Stimulated activated CD4-positive, alpha-beta T cell treated with anti-CD3 and anti-CD28 coated beads, Interleukin-4, amount 100 ng/mL, for 1 hour (primary cell): ENCODE measurements at regions not wholly inside any gene's neighbourhood (a gene's known extent, or its start where the extent isn't known, plus 50 kb on each side); places are given as distances from the start of the nearest gene placed in this dataset.
"Not testable (repeated sequence)": the region's sequence is repeated elsewhere in the genome, so short reads cannot be mapped to it uniquely, and the experiment has no call there.

Experiments
- DNase-seq: peaks from one replicate; pipeline ENCODE4 v3.0.0-alpha.2; 2020

DNA sequence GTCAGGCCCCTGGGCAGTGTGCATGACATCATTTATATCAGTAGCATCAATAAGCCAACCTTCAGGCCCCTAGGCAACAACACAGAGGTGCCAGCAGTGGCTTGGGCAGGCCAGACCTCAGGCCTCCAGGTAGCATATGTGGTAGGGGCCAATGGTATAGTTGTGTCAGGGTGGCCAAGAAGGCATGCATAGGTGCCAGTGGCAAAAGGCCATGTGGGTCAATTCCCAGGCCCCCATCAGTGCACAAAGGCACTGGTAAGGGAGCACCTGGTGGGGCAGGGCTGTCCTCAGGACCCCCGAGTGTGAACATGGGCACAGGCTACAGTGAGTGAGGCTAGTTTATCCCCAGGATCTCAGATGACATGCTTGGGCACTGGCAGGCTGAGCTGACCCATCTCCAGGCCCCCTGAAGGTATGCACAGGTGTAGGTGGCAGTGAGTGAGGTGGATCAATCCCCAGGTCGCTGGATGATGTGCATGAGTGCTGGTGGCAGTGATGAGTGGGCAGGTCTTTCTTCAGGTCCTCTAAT, 244.1 kb upstream of the ZNF385D start:
- DNase-seq, result no peak

DNA sequence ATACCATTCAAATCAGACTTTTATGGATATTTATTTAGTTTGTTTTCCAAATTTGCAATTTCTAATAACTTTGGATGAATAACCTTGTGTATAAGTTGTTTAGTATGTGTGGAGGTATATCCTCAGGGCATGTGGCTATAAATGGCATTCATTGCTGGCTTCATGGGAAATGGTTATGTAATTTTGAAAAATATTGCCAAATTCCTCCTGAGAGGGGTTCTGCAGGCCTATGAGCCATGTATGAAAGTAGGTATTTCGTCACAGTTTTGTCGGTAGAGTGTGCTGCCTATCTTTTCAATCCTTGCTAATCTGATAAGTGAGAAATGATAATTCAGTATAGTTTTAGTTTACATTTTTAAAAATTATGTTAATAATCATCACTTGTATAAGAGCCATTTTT, 256.4 kb upstream of the ZNF385D start:
- no peak for DNase-seq

DNA sequence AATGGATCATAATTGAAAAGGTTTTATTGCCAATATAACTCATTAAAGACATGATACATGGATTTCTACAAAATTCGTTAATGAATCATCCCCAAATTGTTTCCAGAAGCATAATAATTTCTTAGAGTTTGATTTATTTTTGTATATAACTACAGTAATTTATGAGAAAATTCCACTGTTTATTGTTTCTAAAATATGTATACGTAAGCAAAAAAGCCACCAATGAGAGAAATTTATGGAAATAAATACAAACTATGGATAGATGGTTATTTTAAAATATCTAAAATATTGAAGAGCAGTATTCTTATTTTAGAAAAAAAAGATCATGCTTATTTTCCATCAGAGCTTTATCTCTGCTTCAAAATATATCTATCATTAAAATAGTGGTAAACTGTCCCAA, 260.0 kb upstream of the ZNF385D start:
- no peak for DNase-seq

DNA sequence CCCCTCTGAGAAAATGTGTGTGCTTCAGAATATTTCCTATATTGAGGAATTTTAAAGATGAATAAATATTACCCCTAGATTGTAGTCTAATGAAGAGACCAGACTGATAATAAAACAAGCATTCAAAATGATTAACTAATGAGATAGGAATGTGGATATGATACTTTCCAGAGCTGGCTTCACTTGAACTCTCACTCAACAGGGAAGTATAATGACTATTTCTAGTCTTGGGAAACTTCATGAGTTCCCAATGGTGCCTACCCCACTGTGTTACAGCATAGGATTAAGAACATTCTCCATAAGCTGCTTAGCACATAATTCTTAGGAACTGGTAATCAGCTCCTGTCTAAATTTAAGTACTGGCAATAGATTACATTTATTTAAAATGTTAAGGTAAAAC, 261.5 kb upstream of the ZNF385D start:
- DNase-seq, result no peak

DNA sequence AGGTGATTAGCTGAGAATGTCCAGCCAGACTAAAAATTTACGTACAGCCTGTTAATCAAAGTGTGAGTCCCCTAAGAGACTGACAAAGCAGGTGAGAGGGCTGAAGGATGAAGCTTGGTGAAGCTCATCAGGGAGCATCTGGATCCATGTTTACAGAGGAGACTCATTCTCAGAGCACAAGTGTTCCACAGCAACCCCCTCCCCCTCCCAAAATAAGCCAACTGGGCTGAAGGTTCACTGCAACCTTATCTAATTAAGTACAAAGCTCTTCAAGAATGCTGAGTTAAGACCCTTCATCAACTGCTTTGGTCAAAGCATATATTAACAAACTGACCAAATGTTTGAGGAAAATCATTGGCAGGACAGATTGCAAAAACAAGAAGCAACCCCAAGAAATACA, 262.6 kb upstream of the ZNF385D start:
- no peak for DNase-seq

DNA sequence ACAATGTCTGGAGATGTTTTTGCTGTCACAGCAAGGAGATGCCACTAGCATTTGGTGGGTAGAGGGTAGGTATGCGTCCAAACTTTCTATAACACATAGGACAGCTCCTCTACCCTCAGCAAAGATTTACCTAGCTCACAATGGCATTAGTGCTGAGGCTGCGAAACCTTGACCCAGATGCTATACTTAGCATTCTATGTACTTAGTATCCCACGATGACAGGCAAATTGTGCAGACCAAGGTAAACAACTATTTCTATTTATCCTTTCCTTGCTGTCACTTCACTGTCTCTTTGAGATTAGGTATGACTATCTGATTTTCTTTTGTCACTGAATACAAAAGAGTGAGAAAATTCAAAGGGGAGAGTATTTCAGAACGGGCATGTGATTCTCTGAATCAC, 265.2 kb upstream of the ZNF385D start:
- no peak for DNase-seq

DNA sequence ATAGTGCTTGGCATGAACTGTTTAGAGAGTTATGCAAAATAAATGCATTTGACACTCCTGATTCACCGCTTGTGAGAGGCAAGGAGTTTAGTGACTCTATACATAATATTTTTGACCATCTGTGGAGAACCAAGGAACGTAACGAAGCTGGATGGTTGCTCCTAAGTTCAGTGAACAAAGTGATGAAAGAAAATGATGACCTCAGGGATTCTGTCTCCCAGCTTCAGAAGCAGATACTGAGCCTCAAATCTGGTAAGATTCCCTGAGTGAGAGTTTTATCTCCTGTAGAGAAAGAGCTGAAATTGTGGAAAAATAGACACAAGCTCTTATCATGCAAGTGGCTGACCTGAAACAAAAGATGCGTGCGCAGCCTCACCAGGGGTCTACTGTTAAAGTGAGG, 273.6 kb upstream of the ZNF385D start:
- DNase-seq, result not testable (repeated sequence)

DNA sequence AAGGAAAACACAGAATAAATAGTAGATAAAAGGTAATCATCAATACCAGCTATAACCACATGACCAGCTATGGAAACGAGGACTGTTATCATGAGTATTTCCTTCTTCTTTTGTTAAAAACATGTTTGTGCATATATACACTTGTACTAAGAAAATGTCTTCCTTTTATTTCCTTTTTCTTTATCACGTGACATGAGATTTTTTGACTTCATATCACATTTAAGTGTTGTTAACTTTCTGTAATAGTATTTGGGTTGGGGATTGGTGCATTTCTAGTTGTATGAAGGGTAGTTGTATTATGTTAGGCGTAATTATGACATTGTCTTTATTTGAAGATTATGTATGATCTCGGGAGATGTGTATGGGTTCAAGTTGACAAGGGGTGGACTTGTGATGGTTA, 278.5 kb upstream of the ZNF385D start:
- DNase-seq, result no peak

DNA sequence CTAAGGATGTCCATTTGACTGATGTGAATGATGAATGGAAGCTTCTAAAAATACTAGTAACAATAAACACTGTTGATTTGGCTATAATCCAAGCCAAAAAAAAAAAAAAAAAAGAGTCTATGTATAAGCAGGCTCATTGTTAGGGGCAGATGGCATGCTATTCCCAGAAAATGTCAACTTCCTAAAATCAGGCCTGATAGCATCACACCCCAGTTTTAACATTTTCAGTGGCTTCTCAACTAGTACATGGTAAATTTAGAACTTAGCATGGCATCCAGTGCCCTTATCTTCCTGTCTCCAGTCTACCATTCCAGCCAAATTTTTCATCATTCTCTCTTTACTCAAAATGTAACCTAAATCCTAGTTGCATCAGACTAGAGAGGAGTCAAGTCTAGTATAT, 288.2 kb upstream of the ZNF385D start:
- no peak for DNase-seq

DNA sequence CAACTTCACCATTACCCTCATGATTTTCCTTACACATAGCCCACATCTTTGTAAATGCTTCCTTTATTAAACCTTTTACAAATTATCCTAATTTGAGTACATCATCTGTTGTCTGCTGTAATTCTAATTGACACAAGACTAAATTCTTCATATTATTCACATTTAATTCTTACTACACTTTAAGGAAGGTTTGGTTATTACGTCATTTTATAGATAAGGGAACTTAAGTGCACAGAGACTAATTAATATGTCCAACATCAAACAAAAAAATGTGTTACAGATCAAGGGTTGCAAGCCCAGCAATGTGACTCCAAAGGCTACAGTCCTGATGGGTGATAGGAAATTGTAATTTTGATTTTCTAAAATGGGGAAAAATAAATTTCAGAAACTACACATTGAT, 289.1 kb upstream of the ZNF385D start:
- no peak for DNase-seq

DNA sequence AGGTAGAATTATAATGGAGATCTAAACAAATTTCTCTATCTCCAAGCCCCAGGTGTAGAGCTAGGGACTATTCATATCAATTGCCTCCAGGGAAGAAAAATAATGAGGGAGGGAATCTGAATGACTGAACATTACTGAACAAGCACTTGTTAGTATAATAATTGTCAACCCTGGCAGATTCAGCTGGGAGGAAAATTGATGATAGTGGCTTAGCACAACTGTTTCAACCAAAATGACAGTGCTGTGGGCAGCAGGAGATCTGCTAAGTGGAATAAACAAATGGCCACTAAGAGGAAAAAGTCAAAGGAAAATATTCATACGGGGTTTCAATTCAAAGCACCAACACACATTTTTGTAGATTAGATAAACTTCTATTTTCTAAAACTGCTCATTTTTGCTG, 294.9 kb upstream of the ZNF385D start:
- no peak for DNase-seq

DNA sequence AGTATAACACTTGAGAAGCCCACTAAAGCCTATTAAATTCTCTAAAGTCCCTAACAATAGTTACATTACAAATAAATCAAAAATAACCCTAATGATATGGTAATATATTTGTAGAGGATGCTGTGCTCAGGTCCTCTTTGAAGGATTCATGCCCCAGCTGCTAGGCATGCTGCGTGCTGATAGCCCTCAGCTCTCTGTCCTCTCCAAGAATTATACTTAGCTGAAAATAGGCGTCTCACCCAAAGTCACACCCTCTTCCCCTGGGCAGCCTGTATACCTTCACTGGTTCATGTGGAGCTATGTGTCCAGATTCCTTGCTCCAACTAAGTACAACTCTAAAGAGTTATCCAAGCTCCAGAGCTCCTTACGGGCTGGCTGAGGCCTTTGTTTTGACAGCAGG, 312.5 kb upstream of the ZNF385D start:
- no peak for DNase-seq

DNA sequence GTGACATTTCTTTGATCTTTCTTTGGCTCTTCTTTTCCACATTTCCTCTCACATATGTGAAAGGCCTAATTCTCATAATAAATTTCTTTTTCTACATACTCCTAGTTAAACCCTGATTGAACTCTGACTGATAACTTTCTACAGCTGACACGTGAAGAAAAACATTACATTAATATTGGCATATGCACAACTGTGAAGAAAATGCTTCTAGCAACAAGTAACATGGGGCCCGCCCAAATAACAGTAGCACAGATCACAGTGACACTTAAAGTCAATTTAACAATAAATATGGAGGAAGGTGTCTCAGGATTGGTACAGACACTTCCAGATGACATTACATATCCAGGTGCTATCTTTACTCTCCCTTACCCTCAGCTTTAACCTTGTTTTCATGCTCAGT, 317.6 kb upstream of the ZNF385D start:
- no peak for DNase-seq

DNA sequence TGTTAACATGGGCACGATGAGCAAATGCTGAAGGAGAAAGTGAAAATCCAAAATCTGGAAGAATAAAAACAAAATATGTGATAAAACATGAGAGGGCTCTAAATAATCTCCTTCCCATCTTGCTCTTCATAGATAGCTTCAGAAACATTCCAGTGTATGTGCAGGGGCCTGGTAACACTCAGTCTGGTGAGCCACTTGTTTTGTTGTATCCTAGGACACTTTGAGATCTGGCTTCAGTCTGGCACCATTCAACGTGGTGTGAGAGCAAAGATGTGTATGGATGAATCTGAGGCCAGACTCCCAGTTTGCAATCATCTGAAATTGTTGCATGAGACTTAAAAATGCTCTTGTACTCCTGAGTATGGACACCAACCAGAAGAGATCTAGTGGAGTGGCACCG, 337.2 kb upstream of the ZNF385D start:
- no peak for DNase-seq

DNA sequence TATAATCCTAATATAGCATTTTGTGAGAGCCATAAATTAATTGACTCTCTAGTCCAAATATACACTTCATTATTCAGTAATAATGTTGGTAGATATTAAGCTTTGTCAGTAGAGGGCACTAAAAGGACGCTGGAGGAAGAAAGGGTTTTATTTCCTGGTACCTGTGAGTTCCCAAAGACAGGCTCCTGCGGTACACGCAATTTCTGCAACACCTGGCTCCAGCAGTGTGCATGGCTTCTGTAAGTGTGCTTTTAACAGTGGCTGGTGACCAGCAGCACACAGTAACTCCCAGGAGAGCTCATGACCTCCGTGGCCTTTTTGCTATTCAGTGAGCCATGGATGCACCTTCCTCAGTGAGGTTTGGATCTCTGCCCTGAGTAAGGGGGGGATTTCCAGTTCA, 338.3 kb upstream of the ZNF385D start:
- DNase-seq, result no peak

DNA sequence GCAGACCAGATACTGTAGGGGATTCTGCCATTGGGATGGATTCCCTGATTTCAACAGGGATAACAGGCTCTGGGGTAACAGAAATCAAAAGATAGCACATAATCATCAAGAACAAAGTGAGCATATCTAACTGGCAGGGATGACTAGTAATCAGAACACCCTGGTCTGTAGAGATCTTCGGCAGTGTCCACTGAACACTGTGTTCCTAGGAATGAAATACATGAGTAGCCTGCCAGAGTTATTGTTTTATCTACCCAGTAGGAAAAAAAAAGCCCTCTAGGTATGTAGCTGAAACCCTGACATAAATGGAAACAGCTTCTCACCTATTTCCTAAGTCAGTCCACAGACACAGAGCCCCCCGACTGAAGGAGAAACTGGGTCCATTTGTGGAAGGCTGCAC, 340.3 kb upstream of the ZNF385D start:
- DNase-seq, result no peak

DNA sequence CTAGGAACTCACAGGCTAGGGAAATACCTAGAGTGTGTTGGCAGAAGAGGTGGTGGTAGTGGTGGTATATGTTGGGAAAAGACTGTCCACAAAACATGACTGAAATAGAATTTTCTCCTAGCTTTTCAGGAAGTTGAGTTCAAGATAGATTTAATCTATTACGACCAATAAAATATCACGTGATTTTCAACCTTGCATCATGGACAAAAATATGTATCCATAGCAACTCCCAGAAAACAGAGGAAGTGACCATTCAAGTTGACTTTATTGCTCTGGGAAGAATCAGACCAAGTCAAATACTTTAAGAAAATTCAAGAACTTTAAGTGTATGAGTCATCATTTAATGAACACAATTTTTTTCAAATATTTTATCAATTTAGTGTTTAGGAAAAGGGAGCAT, 347.0 kb upstream of the ZNF385D start:
- DNase-seq, result no peak

DNA sequence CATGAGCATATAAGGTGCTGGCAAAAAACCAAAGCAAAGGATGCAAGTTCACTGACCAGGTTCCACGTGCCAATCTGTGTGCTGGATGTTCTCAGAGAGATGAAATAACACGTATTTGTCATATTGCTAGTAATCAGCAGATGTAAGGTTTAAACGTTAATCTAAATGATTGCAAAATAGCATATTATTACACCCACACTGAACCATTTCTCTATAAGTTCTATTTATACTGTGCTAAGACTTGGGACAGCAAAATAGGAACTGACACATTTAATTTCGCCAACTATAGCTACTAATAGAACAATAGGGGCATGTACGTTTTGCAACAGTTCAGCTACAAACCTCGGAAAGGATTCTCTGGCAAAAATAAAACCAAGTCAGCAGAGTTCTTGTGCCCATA, 350.3 kb upstream of the ZNF385D start:
- no peak for DNase-seq

DNA sequence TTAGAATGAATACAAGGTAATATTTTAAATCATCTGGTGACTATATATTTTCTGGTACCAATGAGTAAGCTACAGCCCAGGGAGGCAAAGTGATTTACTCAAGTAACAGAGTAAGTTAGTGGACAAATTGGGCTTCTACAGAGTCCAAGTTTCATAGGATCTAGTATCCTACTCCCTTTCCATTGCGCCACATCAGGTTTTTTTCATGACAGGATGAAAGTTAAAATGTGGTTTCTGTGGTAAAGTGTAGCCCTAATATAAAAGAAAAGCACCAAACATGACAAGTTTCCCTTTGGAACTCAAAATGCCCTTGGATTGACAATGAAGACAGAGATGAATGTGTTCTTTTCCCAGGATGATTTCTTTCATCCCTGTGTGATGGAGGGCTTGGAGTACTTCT, 350.8 kb upstream of the ZNF385D start:
- no peak for DNase-seq

DNA sequence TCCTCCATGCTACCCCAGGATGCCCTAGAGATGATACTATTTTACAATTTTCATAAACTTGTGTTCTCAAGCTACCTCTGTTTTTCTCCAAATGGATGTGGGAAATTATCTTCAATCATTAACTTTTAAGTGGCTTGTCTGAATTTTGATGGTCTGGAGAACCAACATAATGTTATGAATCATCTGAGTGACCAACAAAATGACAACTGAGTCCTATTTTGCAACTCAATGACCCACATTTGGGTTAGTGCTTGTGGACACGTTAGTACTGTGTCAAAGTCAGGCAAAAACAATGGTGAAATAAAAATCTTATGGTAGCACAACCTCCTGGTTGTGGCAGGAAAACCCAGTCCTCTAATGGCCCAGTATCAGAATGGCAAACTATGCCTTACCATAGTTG, 352.4 kb upstream of the ZNF385D start:
- no peak for DNase-seq

DNA sequence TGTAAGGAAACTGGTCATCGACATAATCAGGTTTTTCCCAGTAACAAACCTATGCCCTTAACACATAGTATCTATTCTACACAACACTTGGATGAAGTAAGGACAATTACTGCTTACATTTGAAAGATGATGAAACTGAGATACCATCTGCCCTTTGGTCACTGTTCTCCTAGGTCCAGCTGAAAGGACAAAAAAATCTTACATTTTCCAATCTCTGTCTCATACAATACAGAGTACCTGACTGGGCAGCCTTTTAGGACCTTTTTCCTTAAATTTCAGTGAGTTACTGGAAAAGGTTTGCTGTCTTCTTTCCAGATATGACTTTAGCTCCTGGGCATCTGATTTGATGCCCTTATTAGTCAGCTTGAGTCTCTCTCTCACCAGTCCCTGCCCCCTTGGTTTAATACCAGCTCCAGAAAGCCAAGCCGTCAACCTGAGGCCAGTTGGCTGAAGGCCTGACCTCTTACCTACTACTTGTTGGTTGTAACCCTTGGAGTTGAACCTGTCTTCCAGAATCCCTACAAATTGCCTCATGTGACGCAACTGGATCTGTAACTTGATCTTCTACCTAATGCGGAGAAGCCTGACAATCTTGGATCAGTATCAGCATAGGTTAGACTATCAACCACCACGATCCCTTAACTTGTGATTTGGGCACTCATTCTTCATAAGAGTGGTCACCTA, 355.3 kb upstream of the ZNF385D start:
- no peak for DNase-seq

DNA sequence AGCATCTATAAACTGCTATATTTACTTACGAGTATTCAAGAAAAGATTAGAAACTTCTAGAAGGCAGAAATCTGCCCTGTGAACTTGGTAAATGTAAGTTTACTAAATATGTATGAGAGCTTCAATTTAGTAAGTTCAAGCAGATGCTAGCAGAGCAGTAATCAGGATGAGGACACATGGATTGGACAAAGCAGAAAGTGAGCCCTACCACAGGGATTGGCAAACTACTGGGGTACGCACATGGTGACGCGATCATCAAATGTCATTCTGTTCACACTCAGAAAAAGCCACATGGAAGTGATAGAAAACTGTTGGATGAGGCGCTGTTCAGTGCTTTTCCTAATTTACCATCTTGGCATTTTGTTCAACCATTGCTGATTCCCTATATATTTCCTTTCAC, 360.2 kb upstream of the ZNF385D start:
- DNase-seq, result no peak

DNA sequence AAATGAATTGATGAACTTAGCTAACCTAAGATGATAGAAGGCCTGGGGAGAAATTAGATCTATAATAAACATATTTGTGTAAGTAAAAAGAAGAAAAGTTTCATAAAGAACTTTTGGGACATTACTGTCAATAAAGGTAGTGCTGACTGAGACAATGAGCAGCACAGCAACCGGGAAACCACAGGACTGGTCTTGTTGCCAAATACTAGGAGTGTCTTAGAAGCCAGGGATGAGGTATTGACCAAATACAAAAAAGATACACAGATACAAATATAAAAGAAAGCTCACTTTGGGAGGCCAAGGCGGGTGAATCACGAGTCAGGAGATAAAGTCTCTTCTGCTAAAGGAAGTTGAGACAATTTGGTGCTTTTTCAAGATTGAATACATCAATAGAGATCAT, 362.4 kb upstream of the ZNF385D start:
- DNase-seq, result no peak

DNA sequence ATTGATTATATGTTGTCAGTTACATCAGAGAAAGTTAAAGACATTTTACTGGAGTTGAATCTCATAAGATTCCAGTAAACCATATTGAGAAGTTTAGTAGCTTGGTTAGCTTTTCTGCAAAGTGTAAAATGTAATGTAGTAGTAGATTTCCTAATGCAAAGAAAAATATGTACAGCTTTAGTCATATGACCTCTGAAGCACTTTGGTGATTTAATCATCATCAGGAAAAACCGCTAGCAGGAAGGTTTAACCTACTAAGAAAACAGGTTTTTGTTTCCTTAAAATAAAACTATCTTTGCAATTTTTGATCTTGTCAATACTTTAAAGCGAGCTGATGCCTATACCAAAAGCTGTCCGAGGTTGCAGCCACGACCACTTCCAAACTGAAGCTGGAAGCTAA, 364.6 kb upstream of the ZNF385D start:
- no peak for DNase-seq

DNA sequence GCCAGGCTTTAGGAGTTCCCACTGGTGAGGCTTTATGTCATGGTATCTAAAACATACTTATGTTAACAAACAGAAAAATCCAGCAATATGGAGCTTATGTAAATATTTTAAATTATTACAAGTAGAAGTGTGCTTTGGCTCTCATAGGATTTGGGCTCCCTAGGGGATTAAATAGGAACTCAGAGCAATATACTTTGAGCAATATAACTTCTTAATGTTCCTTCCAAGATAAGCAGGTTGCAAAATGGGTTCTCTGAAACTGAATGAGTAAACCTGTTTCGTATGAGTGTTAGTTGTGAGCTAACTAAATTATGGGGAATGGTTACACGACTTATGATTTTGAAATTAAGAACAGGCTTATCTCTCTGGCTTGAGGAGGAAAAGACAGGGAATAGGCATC, 366.1 kb upstream of the ZNF385D start:
- DNase-seq, result no peak
